ENCODE measurements at regions not wholly inside any gene's neighbourhood (a gene's known extent, or its start where the extent isn't known, plus 50 kb on each side); places are given as distances from the start of the nearest gene placed in this dataset.

DNA sequence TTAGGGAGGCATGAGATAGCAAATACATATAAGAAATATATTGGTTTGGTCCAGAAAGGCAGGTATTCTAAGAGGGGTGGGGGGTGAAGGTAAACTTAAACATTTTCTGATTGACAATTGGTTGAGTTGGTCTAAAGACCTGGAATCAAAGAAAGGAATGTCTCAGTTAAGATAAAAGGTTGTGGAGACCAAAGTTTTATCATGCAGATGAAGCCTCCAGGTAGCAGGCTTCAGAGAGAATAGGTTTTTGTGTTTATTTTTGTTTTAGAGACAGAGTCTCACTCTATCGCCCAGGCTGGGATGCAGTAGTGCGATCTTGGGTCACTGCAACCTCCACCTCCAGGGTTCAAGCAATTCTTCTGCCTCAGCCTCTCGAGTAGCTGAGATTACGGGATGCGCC is 80.5 kb downstream of the NPAP1 start:
- H2BK120ac ChIP-seq (ENCODE audit: low read depth, low read length, poor library complexity, severe bottlenecking): no peak overlapping the region
- no peaks in the 10 kb centered on the region for H3K23me2 ChIP-seq (ENCODE audit: insufficient read length, low read depth, low read length, poor library complexity, severe bottlenecking)
- Mint-ChIP-seq H3K4me3 (peak overlapping the region in 1 of 2 experiments; percentile 60; a peak in 1 of 5 replicates), H3K4me1 (peaks cover 22 to 30% of the 10 kb centered on the region in 2 experiments), H3K27ac (no peak overlapping the region), H3K9me3 (peaks cover 68 to 81% of the 10 kb centered on the region in 2 experiments), H3K27me3 (ENCODE audit: low read depth) (peaks cover 4% of the 10 kb centered on the region; the same call in 1 of the 2 replicates), H3K36me3 (ENCODE audit: insufficient read depth in 1 of 3, low read depth in 3 of 3) (peaks cover 0 to 2% (median 0%) of the 10 kb centered on the region in 3 experiments; a peak in 3 of 7 replicates)
- no peak overlapping the region for H3K23ac ChIP-seq (ENCODE audit: insufficient read length, low read depth, low read length)
- H3K14ac ChIP-seq (ENCODE audit: insufficient read depth, low read length): no peak overlapping the region
- TF ChIP-seq, protein P1, sequence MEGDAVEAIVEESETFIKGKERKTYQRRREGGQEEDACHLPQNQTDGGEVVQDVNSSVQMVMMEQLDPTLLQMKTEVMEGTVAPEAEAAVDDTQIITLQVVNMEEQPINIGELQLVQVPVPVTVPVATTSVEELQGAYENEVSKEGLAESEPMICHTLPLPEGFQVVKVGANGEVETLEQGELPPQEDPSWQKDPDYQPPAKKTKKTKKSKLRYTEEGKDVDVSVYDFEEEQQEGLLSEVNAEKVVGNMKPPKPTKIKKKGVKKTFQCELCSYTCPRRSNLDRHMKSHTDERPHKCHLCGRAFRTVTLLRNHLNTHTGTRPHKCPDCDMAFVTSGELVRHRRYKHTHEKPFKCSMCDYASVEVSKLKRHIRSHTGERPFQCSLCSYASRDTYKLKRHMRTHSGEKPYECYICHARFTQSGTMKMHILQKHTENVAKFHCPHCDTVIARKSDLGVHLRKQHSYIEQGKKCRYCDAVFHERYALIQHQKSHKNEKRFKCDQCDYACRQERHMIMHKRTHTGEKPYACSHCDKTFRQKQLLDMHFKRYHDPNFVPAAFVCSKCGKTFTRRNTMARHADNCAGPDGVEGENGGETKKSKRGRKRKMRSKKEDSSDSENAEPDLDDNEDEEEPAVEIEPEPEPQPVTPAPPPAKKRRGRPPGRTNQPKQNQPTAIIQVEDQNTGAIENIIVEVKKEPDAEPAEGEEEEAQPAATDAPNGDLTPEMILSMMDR (conservative IDR thresholded peaks at IDR 0.05): no peak
- H3K27ac ChIP-seq (ENCODE audit: insufficient read length, low read depth, low read length): no peak overlapping the region
- no peak overlapping the region for H2BK5ac ChIP-seq (ENCODE audit: insufficient read length, low read length)
- H3K18ac ChIP-seq (ENCODE audit: insufficient read length, low read depth, low read length): no peak overlapping the region
- H3K4ac ChIP-seq (ENCODE audit: low read depth, low read length): no peak overlapping the region
- no peaks in the 10 kb centered on the region; the same call in 1 of the 2 replicates for H3K4me1 ChIP-seq (ENCODE audit: insufficient read depth, low read length)
- no peaks in the 10 kb centered on the region for H3K27me3 ChIP-seq (ENCODE audit: insufficient read depth, low read length)
- no peak overlapping the region for H2BK20ac ChIP-seq (ENCODE audit: low read depth, low read length, poor library complexity, severe bottlenecking)
- H4K91ac ChIP-seq (ENCODE audit: insufficient read length, low read depth, low read length): no peak overlapping the region
- no peak overlapping the region for H4K5ac ChIP-seq (ENCODE audit: insufficient read length, low read depth, low read length)
- H3K79me2 ChIP-seq (ENCODE audit: insufficient read depth, low read length): no peaks in the 10 kb centered on the region
- no peak overlapping the region for H4K8ac ChIP-seq (replicated peaks; ENCODE audit: insufficient read length, low read depth, low read length)
- H4K20me1 ChIP-seq (ENCODE audit: control insufficient read depth, insufficient read depth, insufficient read length): no peaks in the 10 kb centered on the region
- DNase-seq: no peak
- no peak overlapping the region for H3K9ac ChIP-seq (ENCODE audit: extremely low read depth, insufficient read length, low read length)
- no peak overlapping the region for H2AFZ ChIP-seq (ENCODE audit: low read length)
- no peak overlapping the region for H2AK5ac ChIP-seq (ENCODE audit: insufficient read length, low read length)
- no CpG with 5 or more reads among the region's 5 CpGs for WGBS (ENCODE audit: extremely low coverage, insufficient read length, low lambda C conversion rate)
- no peak overlapping the region for H2BK12ac ChIP-seq (ENCODE audit: insufficient read length, low read depth, low read length)
- H3K79me1 ChIP-seq (ENCODE audit: insufficient read depth, low read depth, low read length, poor library complexity, severe bottlenecking): no peaks in the 10 kb centered on the region
- H3T11ph ChIP-seq (ENCODE audit: low read length): no peak overlapping the region
- H3K56ac ChIP-seq (ENCODE audit: insufficient read length, low read depth, low read length): no peak overlapping the region
- H2BK15ac ChIP-seq (ENCODE audit: low read depth, low read length): no peak overlapping the region
- H3K9me3 ChIP-seq (ENCODE audit: control insufficient read depth, low read depth, low read length): peaks cover 15% of the 10 kb centered on the region
- no peak overlapping the region for H3K4me2 ChIP-seq (ENCODE audit: insufficient read depth, insufficient read length, low read length)

Measured in H9 (cell line).